ENCODE measurements at regions not wholly inside any gene's neighbourhood (a gene's known extent, or its start where the extent isn't known, plus 50 kb on each side); places are given as distances from the start of the nearest gene placed in this dataset.

DNA sequence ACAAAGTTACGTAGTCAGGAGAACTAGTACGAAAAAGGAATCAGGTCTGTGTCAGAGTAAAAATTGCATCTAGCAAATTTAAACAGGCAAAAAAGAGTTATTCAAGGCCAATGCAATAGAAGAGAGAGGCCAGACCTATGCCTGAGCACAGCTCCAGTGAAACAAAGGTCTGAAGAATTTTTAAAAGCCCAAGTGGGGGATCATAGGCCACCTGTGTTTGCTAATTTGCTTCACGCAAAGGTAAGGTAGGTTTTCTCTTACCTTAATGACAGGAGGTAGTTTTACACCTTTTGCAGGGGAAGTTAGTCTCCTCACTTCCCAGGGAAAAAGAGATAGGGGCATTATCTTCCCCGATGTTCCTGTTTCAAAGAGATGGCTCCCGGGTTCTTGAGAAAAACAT is 448.6 kb upstream of the TECRL start:
- TF ChIP-seq, protein P1, sequence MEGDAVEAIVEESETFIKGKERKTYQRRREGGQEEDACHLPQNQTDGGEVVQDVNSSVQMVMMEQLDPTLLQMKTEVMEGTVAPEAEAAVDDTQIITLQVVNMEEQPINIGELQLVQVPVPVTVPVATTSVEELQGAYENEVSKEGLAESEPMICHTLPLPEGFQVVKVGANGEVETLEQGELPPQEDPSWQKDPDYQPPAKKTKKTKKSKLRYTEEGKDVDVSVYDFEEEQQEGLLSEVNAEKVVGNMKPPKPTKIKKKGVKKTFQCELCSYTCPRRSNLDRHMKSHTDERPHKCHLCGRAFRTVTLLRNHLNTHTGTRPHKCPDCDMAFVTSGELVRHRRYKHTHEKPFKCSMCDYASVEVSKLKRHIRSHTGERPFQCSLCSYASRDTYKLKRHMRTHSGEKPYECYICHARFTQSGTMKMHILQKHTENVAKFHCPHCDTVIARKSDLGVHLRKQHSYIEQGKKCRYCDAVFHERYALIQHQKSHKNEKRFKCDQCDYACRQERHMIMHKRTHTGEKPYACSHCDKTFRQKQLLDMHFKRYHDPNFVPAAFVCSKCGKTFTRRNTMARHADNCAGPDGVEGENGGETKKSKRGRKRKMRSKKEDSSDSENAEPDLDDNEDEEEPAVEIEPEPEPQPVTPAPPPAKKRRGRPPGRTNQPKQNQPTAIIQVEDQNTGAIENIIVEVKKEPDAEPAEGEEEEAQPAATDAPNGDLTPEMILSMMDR (IDR thresholded peaks at IDR 0.05) = no peak
- no peak for TF ChIP-seq EZH2 (IDR thresholded peaks at IDR 0.05; ENCODE audit: borderline replicate concordance, insufficient read depth, low read depth, low read length, poor library complexity, severe bottlenecking)

Data from B cell (primary cell).